ENCODE measurements at regions not wholly inside any gene's neighbourhood (a gene's known extent, or its start where the extent isn't known, plus 50 kb on each side); places are given as distances from the start of the nearest gene placed in this dataset.

DNA sequence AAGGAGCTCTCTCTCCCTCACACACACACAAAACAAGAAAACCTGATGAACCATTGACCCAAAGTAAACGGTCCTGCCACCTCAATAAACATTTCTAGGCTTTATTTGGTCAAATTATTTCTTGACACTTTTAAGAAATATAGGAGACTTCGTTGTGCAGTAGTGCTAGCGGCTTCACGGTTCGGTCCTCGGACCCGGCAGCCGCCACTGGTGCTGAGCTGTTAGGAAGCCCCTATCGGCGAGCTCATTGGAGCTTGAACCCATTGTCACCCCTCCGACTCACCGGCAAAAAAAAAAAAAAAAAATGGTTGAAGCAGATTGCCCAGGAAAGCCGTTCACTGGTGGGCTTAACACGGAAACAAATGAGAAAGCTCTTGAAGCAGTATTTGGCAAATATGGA is 1695.6 kb upstream of the ACO1 start:
- TF ChIP-seq CEBPB (IDR thresholded peaks at IDR 0.05; ENCODE audit: low read depth, low read length) (no peak), POLR2A (IDR thresholded peaks at IDR 0.05; ENCODE audit: low read depth, low read length) (no peak), RCOR1 (IDR thresholded peaks at IDR 0.05; ENCODE audit: insufficient replicate concordance, low read length) (no peak), NFE2L2 (IDR thresholded peaks at IDR 0.05; ENCODE audit: low read depth, low read length) (no peak), RAD21 (IDR thresholded peaks at IDR 0.05; ENCODE audit: low read length) (no peak), MAZ (IDR thresholded peaks at IDR 0.05; ENCODE audit: borderline replicate concordance, low read depth, low read length) (no peak), MAFK (IDR thresholded peaks at IDR 0.05; ENCODE audit: low read depth, low read length) (no peak), FOS (IDR thresholded peaks at IDR 0.05; ENCODE audit: low read depth, low read length) (no peak), MXI1 (IDR thresholded peaks at IDR 0.05; ENCODE audit: borderline replicate concordance, low read depth, low read length) (no peak), BHLHE40 (IDR thresholded peaks at IDR 0.05; ENCODE audit: low read depth, low read length) (no peak), CHD1 (IDR thresholded peaks at IDR 0.05; ENCODE audit: low read depth, low read length) (no peak), SMC3 (IDR thresholded peaks at IDR 0.05; ENCODE audit: low read depth, low read length) (no peak), RFX5 (IDR thresholded peaks at IDR 0.05; ENCODE audit: low read depth, low read length) (no peak)
- TF ChIP-seq, protein P1, sequence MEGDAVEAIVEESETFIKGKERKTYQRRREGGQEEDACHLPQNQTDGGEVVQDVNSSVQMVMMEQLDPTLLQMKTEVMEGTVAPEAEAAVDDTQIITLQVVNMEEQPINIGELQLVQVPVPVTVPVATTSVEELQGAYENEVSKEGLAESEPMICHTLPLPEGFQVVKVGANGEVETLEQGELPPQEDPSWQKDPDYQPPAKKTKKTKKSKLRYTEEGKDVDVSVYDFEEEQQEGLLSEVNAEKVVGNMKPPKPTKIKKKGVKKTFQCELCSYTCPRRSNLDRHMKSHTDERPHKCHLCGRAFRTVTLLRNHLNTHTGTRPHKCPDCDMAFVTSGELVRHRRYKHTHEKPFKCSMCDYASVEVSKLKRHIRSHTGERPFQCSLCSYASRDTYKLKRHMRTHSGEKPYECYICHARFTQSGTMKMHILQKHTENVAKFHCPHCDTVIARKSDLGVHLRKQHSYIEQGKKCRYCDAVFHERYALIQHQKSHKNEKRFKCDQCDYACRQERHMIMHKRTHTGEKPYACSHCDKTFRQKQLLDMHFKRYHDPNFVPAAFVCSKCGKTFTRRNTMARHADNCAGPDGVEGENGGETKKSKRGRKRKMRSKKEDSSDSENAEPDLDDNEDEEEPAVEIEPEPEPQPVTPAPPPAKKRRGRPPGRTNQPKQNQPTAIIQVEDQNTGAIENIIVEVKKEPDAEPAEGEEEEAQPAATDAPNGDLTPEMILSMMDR (conservative IDR thresholded peaks at IDR 0.05; ENCODE audit: low read depth, low read length) = no peak
- TF ChIP-seq, protein P2, sequence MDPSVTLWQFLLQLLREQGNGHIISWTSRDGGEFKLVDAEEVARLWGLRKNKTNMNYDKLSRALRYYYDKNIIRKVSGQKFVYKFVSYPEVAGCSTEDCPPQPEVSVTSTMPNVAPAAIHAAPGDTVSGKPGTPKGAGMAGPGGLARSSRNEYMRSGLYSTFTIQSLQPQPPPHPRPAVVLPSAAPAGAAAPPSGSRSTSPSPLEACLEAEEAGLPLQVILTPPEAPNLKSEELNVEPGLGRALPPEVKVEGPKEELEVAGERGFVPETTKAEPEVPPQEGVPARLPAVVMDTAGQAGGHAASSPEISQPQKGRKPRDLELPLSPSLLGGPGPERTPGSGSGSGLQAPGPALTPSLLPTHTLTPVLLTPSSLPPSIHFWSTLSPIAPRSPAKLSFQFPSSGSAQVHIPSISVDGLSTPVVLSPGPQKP (IDR thresholded peaks at IDR 0.05; ENCODE audit: borderline replicate concordance, low read depth, low read length) = no peak
- TF ChIP-seq, protein P3, sequence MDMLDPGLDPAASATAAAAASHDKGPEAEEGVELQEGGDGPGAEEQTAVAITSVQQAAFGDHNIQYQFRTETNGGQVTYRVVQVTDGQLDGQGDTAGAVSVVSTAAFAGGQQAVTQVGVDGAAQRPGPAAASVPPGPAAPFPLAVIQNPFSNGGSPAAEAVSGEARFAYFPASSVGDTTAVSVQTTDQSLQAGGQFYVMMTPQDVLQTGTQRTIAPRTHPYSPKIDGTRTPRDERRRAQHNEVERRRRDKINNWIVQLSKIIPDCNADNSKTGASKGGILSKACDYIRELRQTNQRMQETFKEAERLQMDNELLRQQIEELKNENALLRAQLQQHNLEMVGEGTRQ (IDR thresholded peaks at IDR 0.05; ENCODE audit: low read depth, low read length) = no peak
- Histone ChIP-seq H3K4ac (ENCODE audit: low read depth, low read length) (no peak overlapping the region), H3K27ac (ENCODE audit: insufficient read depth, low read length) (no peak overlapping the region), H3K4me3 (ENCODE audit: insufficient read depth, low read depth, low read length) (no peak overlapping the region), H3K18ac (ENCODE audit: low read depth, low read length) (no peak overlapping the region), H3K27me3 (ENCODE audit: control insufficient read depth, insufficient read depth, low read length) (no peaks in the 10 kb centered on the region), H3K79me1 (ENCODE audit: low read depth in 1 of 2, low read length in 2 of 2) (no peaks in the 10 kb centered on the region), H2AFZ (replicated peaks; ENCODE audit: low read length, poor library complexity) (no peak overlapping the region), H2BK120ac (ENCODE audit: low read depth, low read length) (no peak overlapping the region), H2BK15ac (ENCODE audit: low read depth, low read length) (no peak overlapping the region), H3K4me2 (ENCODE audit: low read depth, low read length) (no peak overlapping the region), H3K9ac (ENCODE audit: low read depth, low read length) (no peak overlapping the region), H4K20me1 (ENCODE audit: insufficient read depth, low read length) (no peaks in the 10 kb centered on the region), H2BK20ac (ENCODE audit: low read depth, low read length) (no peak overlapping the region), H3K36me3 (ENCODE audit: control insufficient read depth, insufficient read depth, low read length) (no peaks in the 10 kb centered on the region), H4K5ac (ENCODE audit: low read depth, low read length) (no peak overlapping the region), H3K4me1 (ENCODE audit: control insufficient read depth, insufficient read depth, low read length) (no peaks in the 10 kb centered on the region), H3K23ac (ENCODE audit: low read depth, low read length) (no peak overlapping the region), H4K91ac (ENCODE audit: insufficient read depth, low read depth, low read length) (no peak overlapping the region), H2BK5ac (ENCODE audit: low read depth, low read length, poor library complexity, severe bottlenecking) (no peak overlapping the region), H2AK5ac (ENCODE audit: low read depth, low read length) (no peak overlapping the region), H2AK9ac (replicated peaks; ENCODE audit: low read depth, low read length, poor library complexity) (no peak overlapping the region), H3K56ac (ENCODE audit: extremely low read depth, insufficient read depth, low read length) (no peak overlapping the region), H3K9me1 (ENCODE audit: insufficient read depth, low read length) (no peaks in the 10 kb centered on the region), H4K8ac (ENCODE audit: low read depth in 2 of 2, low read length in 2 of 2) (no peak overlapping the region), H3K9me3 (ENCODE audit: control insufficient read depth, insufficient read depth, low read length) (0 out of 2 replicates have a peak, but pooled peaks cover 2% of the 10 kb centered on the region), H3K14ac (replicated peaks; ENCODE audit: low read depth, low read length) (no peak overlapping the region)
- intact Hi-C loops (cut with micrococcal nuclease) (no loop called here), in situ Hi-C loops (cut with MboI; ENCODE audit: low sequenced_read_pairs) (no loop called here), dilution Hi-C loops (cut with HindIII; ENCODE audit: low sequenced_read_pairs, unreplicated experiment) (no loop called here)
- ChIA-PET POLR2A (ENCODE audit: unreplicated experiment) (no interaction called here), CTCF (no interaction called here)
- ATAC-seq (ENCODE audit: low read depth) = no peak
- BruUV-seq (replicated peaks) = no TSS peak
- no peak for DNase-seq
- no CpG with 5 or more reads among the region's 14 CpGs for WGBS, 2 experiments (ENCODE audit: extremely low coverage in 2 of 2, insufficient read length in 1 of 2)
